ENCODE measurements at regions not wholly inside any gene's neighbourhood (a gene's known extent, or its start where the extent isn't known, plus 50 kb on each side); places are given as distances from the start of the nearest gene placed in this dataset.
A peak's percentile ranks its signal among the peaks of the same experiment; 100 is the strongest.

DNA sequence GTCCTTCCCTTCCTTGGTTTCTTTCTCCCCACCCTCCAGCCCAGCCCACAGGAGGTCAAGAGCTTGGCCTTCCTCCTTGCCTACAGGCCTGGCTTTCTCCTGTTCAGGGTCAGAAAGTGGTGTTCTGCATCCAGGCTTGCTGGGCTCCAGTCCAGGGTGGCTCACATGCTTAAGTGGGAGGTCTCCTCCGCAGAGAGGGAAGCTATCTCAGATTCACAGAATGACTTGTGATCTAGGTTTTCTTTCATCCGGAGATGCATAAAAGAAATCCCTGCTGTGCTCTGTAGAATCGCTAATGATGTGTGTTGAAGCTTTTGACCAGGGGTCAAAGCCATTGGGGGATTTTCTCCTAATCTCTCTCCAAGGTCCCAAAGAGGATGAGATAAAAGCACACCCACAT is 382.3 kb upstream of the EEF2KMT start:
- no peaks in the 10 kb centered on the region for H3K79me2 ChIP-seq (replicated peaks; ENCODE audit: insufficient read depth)
- H3K27me3 ChIP-seq (ENCODE audit: insufficient read depth): no peaks in the 10 kb centered on the region
- H3K4me2 ChIP-seq: peak overlapping the region; percentile 62
- H3K4me1 ChIP-seq (ENCODE audit: insufficient read depth): peaks cover 24% of the 10 kb centered on the region
- TF ChIP-seq, protein P1, sequence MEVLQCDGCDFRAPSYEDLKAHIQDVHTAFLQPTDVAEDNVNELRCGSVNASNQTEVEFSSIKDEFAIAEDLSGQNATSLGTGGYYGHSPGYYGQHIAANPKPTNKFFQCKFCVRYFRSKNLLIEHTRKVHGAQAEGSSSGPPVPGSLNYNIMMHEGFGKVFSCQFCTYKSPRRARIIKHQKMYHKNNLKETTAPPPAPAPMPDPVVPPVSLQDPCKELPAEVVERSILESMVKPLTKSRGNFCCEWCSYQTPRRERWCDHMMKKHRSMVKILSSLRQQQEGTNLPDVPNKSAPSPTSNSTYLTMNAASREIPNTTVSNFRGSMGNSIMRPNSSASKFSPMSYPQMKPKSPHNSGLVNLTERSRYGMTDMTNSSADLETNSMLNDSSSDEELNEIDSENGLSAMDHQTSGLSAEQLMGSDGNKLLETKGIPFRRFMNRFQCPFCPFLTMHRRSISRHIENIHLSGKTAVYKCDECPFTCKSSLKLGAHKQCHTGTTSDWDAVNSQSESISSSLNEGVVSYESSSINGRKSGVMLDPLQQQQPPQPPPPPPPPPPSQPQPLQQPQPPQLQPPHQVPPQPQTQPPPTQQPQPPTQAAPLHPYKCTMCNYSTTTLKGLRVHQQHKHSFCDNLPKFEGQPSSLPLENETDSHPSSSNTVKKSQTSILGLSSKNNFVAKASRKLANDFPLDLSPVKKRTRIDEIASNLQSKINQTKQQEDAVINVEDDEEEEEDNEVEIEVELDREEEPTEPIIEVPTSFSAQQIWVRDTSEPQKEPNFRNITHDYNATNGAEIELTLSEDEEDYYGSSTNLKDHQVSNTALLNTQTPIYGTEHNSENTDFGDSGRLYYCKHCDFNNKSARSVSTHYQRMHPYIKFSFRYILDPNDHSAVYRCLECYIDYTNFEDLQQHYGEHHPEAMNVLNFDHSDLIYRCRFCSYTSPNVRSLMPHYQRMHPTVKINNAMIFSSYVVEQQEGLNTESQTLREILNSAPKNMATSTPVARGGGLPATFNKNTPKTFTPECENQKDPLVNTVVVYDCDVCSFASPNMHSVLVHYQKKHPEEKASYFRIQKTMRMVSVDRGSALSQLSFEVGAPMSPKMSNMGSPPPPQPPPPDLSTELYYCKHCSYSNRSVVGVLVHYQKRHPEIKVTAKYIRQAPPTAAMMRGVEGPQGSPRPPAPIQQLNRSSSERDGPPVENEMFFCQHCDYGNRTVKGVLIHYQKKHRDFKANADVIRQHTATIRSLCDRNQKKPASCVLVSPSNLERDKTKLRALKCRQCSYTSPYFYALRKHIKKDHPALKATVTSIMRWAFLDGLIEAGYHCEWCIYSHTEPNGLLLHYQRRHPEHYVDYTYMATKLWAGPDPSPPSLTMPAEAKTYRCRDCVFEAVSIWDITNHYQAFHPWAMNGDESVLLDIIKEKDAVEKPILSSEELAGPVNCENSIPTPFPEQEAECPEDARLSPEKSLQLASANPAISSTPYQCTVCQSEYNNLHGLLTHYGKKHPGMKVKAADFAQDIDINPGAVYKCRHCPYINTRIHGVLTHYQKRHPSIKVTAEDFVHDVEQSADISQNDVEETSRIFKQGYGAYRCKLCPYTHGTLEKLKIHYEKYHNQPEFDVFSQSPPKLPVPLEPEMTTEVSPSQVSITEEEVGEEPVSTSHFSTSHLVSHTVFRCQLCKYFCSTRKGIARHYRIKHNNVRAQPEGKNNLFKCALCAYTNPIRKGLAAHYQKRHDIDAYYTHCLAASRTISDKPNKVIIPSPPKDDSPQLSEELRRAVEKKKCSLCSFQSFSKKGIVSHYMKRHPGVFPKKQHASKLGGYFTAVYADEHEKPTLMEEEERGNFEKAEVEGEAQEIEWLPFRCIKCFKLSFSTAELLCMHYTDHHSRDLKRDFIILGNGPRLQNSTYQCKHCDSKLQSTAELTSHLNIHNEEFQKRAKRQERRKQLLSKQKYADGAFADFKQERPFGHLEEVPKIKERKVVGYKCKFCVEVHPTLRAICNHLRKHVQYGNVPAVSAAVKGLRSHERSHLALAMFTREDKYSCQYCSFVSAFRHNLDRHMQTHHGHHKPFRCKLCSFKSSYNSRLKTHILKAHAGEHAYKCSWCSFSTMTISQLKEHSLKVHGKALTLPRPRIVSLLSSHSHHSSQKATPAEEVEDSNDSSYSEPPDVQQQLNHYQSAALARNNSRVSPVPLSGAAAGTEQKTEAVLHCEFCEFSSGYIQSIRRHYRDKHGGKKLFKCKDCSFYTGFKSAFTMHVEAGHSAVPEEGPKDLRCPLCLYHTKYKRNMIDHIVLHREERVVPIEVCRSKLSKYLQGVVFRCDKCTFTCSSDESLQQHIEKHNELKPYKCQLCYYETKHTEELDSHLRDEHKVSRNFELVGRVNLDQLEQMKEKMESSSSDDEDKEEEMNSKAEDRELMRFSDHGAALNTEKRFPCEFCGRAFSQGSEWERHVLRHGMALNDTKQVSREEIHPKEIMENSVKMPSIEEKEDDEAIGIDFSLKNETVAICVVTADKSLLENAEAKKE (CRISPR knock-in tag; IDR thresholded peaks at IDR 0.05): peak; percentile 53; the same call in 1 of the 2 replicates
- TF ChIP-seq ZNF114 (CRISPR knock-in tag; IDR thresholded peaks at IDR 0.05): no peak
- no peaks in the 10 kb centered on the region; the same call in 1 of the 2 replicates for H3K9me2 ChIP-seq (ENCODE audit: insufficient read depth)
- H2AFZ ChIP-seq: no peak overlapping the region
- H3K27me3 Mint-ChIP-seq (ENCODE audit: insufficient read depth, low read depth, poor library complexity): peaks cover 4% of the 10 kb centered on the region
- no peaks in the 10 kb centered on the region for H3F3A ChIP-seq (replicated peaks; ENCODE audit: low read depth)
- no peaks in the 10 kb centered on the region for H3K9me3 Mint-ChIP-seq
- H3K4me3 ChIP-seq: no peak overlapping the region
- no peak overlapping the region; the same call in 1 of the 2 replicates for H3K27ac Mint-ChIP-seq
- no peaks in the 10 kb centered on the region; the same call in 1 of the 2 replicates for H4K20me1 ChIP-seq (replicated peaks; ENCODE audit: insufficient read depth)
- no peaks in the 10 kb centered on the region for H3K36me3 Mint-ChIP-seq (ENCODE audit: low read depth)
- H3K27ac ChIP-seq (ENCODE audit: low read depth): no peak overlapping the region
- DNase-seq (ENCODE audit: low spot score) (peak; percentile 45), ATAC-seq (peak; percentile 80)
- no peak overlapping the region for H3K4me3 Mint-ChIP-seq
- H3K4me1 Mint-ChIP-seq: peaks cover 34% of the 10 kb centered on the region
- H3K36me3 ChIP-seq (ENCODE audit: insufficient read depth): no peaks in the 10 kb centered on the region

GRCh38 chr16:5478036-5478435 is 380.4 kb upstream of the EEF2KMT start:
- DNase-seq (ENCODE audit: low spot score): no peak
- H3K4me1 Mint-ChIP-seq: peaks cover 34% of the 10 kb centered on the region
- H3K36me3 ChIP-seq (ENCODE audit: insufficient read depth): no peaks in the 10 kb centered on the region
- no peak overlapping the region for H3K4me2 ChIP-seq
- H3K4me3 ChIP-seq: no peak overlapping the region
- no peak overlapping the region for H2AFZ ChIP-seq
- H3K27me3 Mint-ChIP-seq (ENCODE audit: insufficient read depth, low read depth, poor library complexity): peaks cover 4% of the 10 kb centered on the region
- no peaks in the 10 kb centered on the region; the same call in 1 of the 2 replicates for H3K9me2 ChIP-seq (ENCODE audit: insufficient read depth)
- H3K27ac Mint-ChIP-seq: peak overlapping the region; percentile 19; the same call in 1 of the 2 replicates
- no peaks in the 10 kb centered on the region for H3K36me3 Mint-ChIP-seq (ENCODE audit: low read depth)
- no peaks in the 10 kb centered on the region for H3K27me3 ChIP-seq (ENCODE audit: insufficient read depth)
- no peaks in the 10 kb centered on the region for H3K79me2 ChIP-seq (replicated peaks; ENCODE audit: insufficient read depth)
- H3K27ac ChIP-seq (ENCODE audit: low read depth): no peak overlapping the region
- H3K4me1 ChIP-seq (ENCODE audit: insufficient read depth): peaks cover 24% of the 10 kb centered on the region
- H4K20me1 ChIP-seq (replicated peaks; ENCODE audit: insufficient read depth): no peaks in the 10 kb centered on the region; the same call in 1 of the 2 replicates
- no peak overlapping the region for H3K4me3 Mint-ChIP-seq
- no peaks in the 10 kb centered on the region for H3K9me3 Mint-ChIP-seq
- no peaks in the 10 kb centered on the region for H3F3A ChIP-seq (replicated peaks; ENCODE audit: low read depth)
- no peak for ATAC-seq
- no peak for TF ChIP-seq POLR2AphosphoS5 (IDR thresholded peaks at IDR 0.05; ENCODE audit: low read depth)
- TF ChIP-seq, protein P2, sequence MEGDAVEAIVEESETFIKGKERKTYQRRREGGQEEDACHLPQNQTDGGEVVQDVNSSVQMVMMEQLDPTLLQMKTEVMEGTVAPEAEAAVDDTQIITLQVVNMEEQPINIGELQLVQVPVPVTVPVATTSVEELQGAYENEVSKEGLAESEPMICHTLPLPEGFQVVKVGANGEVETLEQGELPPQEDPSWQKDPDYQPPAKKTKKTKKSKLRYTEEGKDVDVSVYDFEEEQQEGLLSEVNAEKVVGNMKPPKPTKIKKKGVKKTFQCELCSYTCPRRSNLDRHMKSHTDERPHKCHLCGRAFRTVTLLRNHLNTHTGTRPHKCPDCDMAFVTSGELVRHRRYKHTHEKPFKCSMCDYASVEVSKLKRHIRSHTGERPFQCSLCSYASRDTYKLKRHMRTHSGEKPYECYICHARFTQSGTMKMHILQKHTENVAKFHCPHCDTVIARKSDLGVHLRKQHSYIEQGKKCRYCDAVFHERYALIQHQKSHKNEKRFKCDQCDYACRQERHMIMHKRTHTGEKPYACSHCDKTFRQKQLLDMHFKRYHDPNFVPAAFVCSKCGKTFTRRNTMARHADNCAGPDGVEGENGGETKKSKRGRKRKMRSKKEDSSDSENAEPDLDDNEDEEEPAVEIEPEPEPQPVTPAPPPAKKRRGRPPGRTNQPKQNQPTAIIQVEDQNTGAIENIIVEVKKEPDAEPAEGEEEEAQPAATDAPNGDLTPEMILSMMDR (conservative IDR thresholded peaks at IDR 0.05; ENCODE audit: low read depth in 2 of 2): no peak
- TF ChIP-seq CREB1 (CRISPR knock-in tag; IDR thresholded peaks at IDR 0.05; ENCODE audit: low read depth): no peak
- TF ChIP-seq JUNB (IDR thresholded peaks at IDR 0.05; ENCODE audit: unreplicated experiment): no peak
- no peak for TF ChIP-seq ETS1 (IDR thresholded peaks at IDR 0.05)
- TF ChIP-seq REST (IDR thresholded peaks at IDR 0.05; ENCODE audit: unreplicated experiment): no peak
- no peak for TF ChIP-seq ZNF114 (CRISPR knock-in tag; IDR thresholded peaks at IDR 0.05)
- TF ChIP-seq STAT1 (IDR thresholded peaks at IDR 0.05; ENCODE audit: unreplicated experiment): no peak
- TF ChIP-seq ZNF331 (CRISPR knock-in tag; IDR thresholded peaks at IDR 0.05; ENCODE audit: low read depth): no peak
